Astrocyte (in vitro differentiated cells and primary cell): ENCODE measurements at regions not wholly inside any gene's neighbourhood (a gene's known extent, or its start where the extent isn't known, plus 50 kb on each side); places are given as distances from the start of the nearest gene placed in this dataset.

ENCODE experiments used
- DNase-seq: peaks from one replicate; pipeline ENCODE4 v3.0.0-alpha.2; 2010; ENCODE audit warnings: low read depth
- FAIRE-seq: peaks from 2 replicates; lab custom pipeline; 2011; peaks lifted over from hg19 to GRCh38; lab: Jason Lieb, UNC
- H2AFZ ChIP-seq: 2 replicates; pipeline ENCODE4 v1.6.0; 2012; ENCODE audit warnings: low read depth, low read length, inconsistent platforms
- H3K27ac ChIP-seq: 2 replicates; pipeline ENCODE4 v1.5.1; 2011; ENCODE audit warnings: low read depth, low read length, inconsistent platforms
- H3K27me3 ChIP-seq: 2 replicates; pipeline ENCODE4 v1.6.0; 2011; ENCODE audit warnings: low read length, inconsistent platforms; ENCODE audit not compliant: insufficient read depth
- H3K36me3 ChIP-seq: 2 replicates; pipeline ENCODE4 v1.5.1; 2011; ENCODE audit warnings: low read length, inconsistent platforms; ENCODE audit not compliant: insufficient read depth
- H3K4me1 ChIP-seq: 2 replicates; pipeline ENCODE4 v1.5.1; 2011; ENCODE audit warnings: low read length, inconsistent platforms; ENCODE audit not compliant: insufficient read depth
- H3K4me2 ChIP-seq: 2 replicates; pipeline ENCODE4 v1.6.0; 2012; ENCODE audit warnings: low read length, inconsistent platforms
- H3K4me3 ChIP-seq: 2 replicates; pipeline ENCODE4 v1.5.1; 2011; ENCODE audit warnings: low read depth, mild to moderate bottlenecking, low read length, inconsistent platforms; ENCODE audit not compliant: insufficient read depth
- H3K79me2 ChIP-seq: 2 replicates; pipeline ENCODE4 v1.6.0; 2012; ENCODE audit warnings: mild to moderate bottlenecking, low read length, inconsistent platforms; ENCODE audit not compliant: insufficient read depth
- H3K9ac ChIP-seq: 2 replicates; pipeline ENCODE4 v1.6.0; 2012; ENCODE audit warnings: mild to moderate bottlenecking, low read length, inconsistent platforms
- H3K9me3 ChIP-seq: 2 replicates; pipeline ENCODE4 v1.5.1; 2012; ENCODE audit warnings: low read depth, mild to moderate bottlenecking, low read length, inconsistent platforms; ENCODE audit not compliant: insufficient read depth
- H4K20me1 ChIP-seq: 2 replicates; pipeline ENCODE4 v1.6.0; 2012; ENCODE audit warnings: low read length, inconsistent platforms; ENCODE audit not compliant: insufficient read depth
- H3K27ac Mint-ChIP-seq: one replicate; pipeline ENCODE4 v1.8.0; 2021; ENCODE audit warnings: mild to moderate bottlenecking, mixed read lengths; ENCODE audit not compliant: unreplicated experiment
- H3K27me3 Mint-ChIP-seq: one replicate; pipeline ENCODE4 v1.8.0; 2021; ENCODE audit warnings: low read depth, mixed read lengths; ENCODE audit not compliant: unreplicated experiment
- H3K36me3 Mint-ChIP-seq: one replicate; pipeline ENCODE4 v1.8.0; 2021; ENCODE audit warnings: low read depth, mixed read lengths; ENCODE audit not compliant: unreplicated experiment
- H3K4me1 Mint-ChIP-seq: one replicate; pipeline ENCODE4 v1.8.0; 2021; ENCODE audit warnings: low read depth, mixed read lengths; ENCODE audit not compliant: unreplicated experiment
- H3K4me3 Mint-ChIP-seq: one replicate; pipeline ENCODE4 v1.8.0; 2021; ENCODE audit warnings: mild to moderate bottlenecking, moderate library complexity, mixed read lengths; ENCODE audit not compliant: unreplicated experiment
- H3K9me3 Mint-ChIP-seq: one replicate; pipeline ENCODE4 v1.8.0; 2021; ENCODE audit warnings: mild to moderate bottlenecking, mixed read lengths; ENCODE audit not compliant: unreplicated experiment
- EZH2 ChIP-seq: IDR thresholded peaks from 2 replicates; pipeline ENCODE4 v1.6.1; 2012; ENCODE audit warnings: mild to moderate bottlenecking, low read length, inconsistent platforms; ENCODE audit not compliant: insufficient read depth
- TF ChIP-seq, protein P1 (sequence below): IDR thresholded peaks from 2 replicates; pipeline ENCODE4 v1.5.1; 2011; ENCODE audit warnings: low read depth, mild to moderate bottlenecking, inconsistent platforms, low read length, moderate library complexity; ENCODE audit not compliant: insufficient read depth

GRCh38 chr3:81910244-81910852, 148.9 kb upstream of the GBE1 start:
- peak; percentile 12 for DNase-seq
- no peak overlapping the region for H3K9ac ChIP-seq
- H2AFZ ChIP-seq: no peak overlapping the region
- H3K4me3 ChIP-seq: no peak overlapping the region
- no peaks in the 10 kb centered on the region for H3K27me3 ChIP-seq
- H3K27ac Mint-ChIP-seq: no peak overlapping the region
- H3K27me3 Mint-ChIP-seq: no peaks in the 10 kb centered on the region
- H3K4me3 Mint-ChIP-seq: no peak overlapping the region
- H3K9me3 Mint-ChIP-seq: no peaks in the 10 kb centered on the region
- no peaks in the 10 kb centered on the region for H4K20me1 ChIP-seq
- no peaks in the 10 kb centered on the region for H3K36me3 ChIP-seq
- no peaks in the 10 kb centered on the region for H3K4me1 Mint-ChIP-seq
- no peak overlapping the region for H3K4me2 ChIP-seq
- no peaks in the 10 kb centered on the region for H3K36me3 Mint-ChIP-seq
- no peak overlapping the region for H3K27ac ChIP-seq
- TF ChIP-seq, protein P1, sequence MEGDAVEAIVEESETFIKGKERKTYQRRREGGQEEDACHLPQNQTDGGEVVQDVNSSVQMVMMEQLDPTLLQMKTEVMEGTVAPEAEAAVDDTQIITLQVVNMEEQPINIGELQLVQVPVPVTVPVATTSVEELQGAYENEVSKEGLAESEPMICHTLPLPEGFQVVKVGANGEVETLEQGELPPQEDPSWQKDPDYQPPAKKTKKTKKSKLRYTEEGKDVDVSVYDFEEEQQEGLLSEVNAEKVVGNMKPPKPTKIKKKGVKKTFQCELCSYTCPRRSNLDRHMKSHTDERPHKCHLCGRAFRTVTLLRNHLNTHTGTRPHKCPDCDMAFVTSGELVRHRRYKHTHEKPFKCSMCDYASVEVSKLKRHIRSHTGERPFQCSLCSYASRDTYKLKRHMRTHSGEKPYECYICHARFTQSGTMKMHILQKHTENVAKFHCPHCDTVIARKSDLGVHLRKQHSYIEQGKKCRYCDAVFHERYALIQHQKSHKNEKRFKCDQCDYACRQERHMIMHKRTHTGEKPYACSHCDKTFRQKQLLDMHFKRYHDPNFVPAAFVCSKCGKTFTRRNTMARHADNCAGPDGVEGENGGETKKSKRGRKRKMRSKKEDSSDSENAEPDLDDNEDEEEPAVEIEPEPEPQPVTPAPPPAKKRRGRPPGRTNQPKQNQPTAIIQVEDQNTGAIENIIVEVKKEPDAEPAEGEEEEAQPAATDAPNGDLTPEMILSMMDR: peak; percentile 70
- TF ChIP-seq EZH2: no peak
- H3K4me1 ChIP-seq: no peaks in the 10 kb centered on the region
- H3K79me2 ChIP-seq: no peaks in the 10 kb centered on the region
- no peaks in the 10 kb centered on the region for H3K9me3 ChIP-seq
- peak; percentile 23 for FAIRE-seq

- H2AFZ ChIP-seq: no peak overlapping the region
- no peaks in the 10 kb centered on the region for H3K9me3 ChIP-seq
- DNase-seq: no peak
- no peak overlapping the region for H3K4me2 ChIP-seq
- H3K36me3 ChIP-seq: no peaks in the 10 kb centered on the region
- no peaks in the 10 kb centered on the region for H4K20me1 ChIP-seq
- no peak overlapping the region for H3K4me3 ChIP-seq
- no peaks in the 10 kb centered on the region for H3K4me1 ChIP-seq
- no peaks in the 10 kb centered on the region for H3K79me2 ChIP-seq
- Mint-ChIP-seq H3K27ac (no peak overlapping the region), H3K36me3 (no peaks in the 10 kb centered on the region), H3K4me1 (no peaks in the 10 kb centered on the region), H3K9me3 (no peaks in the 10 kb centered on the region), H3K4me3 (no peak overlapping the region), H3K27me3 (no peaks in the 10 kb centered on the region)
- H3K27me3 ChIP-seq: no peaks in the 10 kb centered on the region
- peak; percentile 26 for FAIRE-seq
- TF ChIP-seq, protein P1: no peak
- no peak for TF ChIP-seq EZH2
- no peak overlapping the region for H3K27ac ChIP-seq
- H3K9ac ChIP-seq: no peak overlapping the region
Measured at GRCh38 chr3:81909796-81910195, 148.4 kb upstream of the GBE1 start.

DNA sequence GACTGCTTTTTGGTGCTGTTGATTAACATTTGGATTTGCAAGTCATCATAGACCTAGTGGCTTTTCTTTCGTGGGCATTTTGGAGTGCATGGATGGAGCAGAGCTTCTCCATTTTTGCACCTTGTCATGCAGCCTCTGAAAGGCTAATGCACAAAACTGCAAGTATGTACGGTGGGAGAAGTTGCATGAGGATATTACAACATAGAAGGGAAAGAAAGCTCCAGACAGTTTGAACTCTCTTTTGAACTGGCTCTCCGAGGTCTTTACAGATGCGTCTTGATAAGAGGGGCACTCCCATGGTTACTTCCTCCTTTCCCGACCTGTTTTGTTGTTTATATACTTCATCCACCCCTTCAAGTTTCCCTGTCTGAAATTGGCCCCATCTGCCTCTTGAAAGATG, 147.1 kb upstream of the GBE1 start:
- TF ChIP-seq, protein P1: no peak
- no peak for TF ChIP-seq EZH2
- H3K36me3 ChIP-seq: no peaks in the 10 kb centered on the region
- no peaks in the 10 kb centered on the region for H3K79me2 ChIP-seq
- H3K36me3 Mint-ChIP-seq: no peaks in the 10 kb centered on the region
- no peak overlapping the region for H3K27ac ChIP-seq
- H3K9me3 Mint-ChIP-seq: no peaks in the 10 kb centered on the region
- DNase-seq: no peak
- H3K4me1 ChIP-seq: no peaks in the 10 kb centered on the region
- no peaks in the 10 kb centered on the region for H3K9me3 ChIP-seq
- no peaks in the 10 kb centered on the region for H3K4me1 Mint-ChIP-seq
- no peak overlapping the region for H3K27ac Mint-ChIP-seq
- no peaks in the 10 kb centered on the region for H3K27me3 Mint-ChIP-seq
- no peaks in the 10 kb centered on the region for H3K27me3 ChIP-seq
- H3K4me2 ChIP-seq: no peak overlapping the region
- no peaks in the 10 kb centered on the region for H4K20me1 ChIP-seq
- no peak overlapping the region for H3K4me3 Mint-ChIP-seq
- no peak overlapping the region for H3K9ac ChIP-seq
- no peak for FAIRE-seq
- H3K4me3 ChIP-seq: no peak overlapping the region
- H2AFZ ChIP-seq: no peak overlapping the region
